ENCODE measurements at regions not wholly inside any gene's neighbourhood (a gene's known extent, or its start where the extent isn't known, plus 50 kb on each side); places are given as distances from the start of the nearest gene placed in this dataset.

DNA sequence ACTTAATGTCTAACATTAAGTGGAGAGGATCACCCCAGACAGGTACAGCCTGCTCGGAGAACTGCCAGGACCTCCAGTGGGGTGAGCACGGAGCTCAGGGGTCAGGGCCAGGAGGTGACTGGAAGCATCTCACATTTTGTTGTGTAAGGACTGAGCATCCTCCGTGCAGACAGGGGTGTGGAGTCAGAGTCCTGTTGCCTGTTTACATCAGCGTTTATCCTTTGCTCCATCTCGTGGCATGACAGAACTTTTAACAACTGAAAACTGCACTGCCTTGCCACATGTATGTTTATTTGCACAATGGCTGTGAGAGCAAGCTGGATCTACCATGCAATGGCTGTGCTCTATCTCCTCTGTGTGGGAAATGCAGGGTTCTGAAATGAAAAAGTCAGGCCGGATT lies 175.4 kb upstream of the AKR1E2 start:
- no peaks in the 10 kb centered on the region for H3K27me3 ChIP-seq
- TF ChIP-seq, protein P1, sequence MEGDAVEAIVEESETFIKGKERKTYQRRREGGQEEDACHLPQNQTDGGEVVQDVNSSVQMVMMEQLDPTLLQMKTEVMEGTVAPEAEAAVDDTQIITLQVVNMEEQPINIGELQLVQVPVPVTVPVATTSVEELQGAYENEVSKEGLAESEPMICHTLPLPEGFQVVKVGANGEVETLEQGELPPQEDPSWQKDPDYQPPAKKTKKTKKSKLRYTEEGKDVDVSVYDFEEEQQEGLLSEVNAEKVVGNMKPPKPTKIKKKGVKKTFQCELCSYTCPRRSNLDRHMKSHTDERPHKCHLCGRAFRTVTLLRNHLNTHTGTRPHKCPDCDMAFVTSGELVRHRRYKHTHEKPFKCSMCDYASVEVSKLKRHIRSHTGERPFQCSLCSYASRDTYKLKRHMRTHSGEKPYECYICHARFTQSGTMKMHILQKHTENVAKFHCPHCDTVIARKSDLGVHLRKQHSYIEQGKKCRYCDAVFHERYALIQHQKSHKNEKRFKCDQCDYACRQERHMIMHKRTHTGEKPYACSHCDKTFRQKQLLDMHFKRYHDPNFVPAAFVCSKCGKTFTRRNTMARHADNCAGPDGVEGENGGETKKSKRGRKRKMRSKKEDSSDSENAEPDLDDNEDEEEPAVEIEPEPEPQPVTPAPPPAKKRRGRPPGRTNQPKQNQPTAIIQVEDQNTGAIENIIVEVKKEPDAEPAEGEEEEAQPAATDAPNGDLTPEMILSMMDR (IDR thresholded peaks at IDR 0.05) = no peak
- no peaks in the 10 kb centered on the region for H3K9me3 ChIP-seq
- H3K27ac ChIP-seq = peak overlapping the region; percentile 55
- no peak overlapping the region for H3K4me3 ChIP-seq
- H3K4me1 ChIP-seq = peaks cover 0 to 29% of the 10 kb centered on the region in 2 donors
- H3K36me3 ChIP-seq = no peaks in the 10 kb centered on the region
- DNase-seq (ENCODE audit: low spot score) = no peak

DNA sequence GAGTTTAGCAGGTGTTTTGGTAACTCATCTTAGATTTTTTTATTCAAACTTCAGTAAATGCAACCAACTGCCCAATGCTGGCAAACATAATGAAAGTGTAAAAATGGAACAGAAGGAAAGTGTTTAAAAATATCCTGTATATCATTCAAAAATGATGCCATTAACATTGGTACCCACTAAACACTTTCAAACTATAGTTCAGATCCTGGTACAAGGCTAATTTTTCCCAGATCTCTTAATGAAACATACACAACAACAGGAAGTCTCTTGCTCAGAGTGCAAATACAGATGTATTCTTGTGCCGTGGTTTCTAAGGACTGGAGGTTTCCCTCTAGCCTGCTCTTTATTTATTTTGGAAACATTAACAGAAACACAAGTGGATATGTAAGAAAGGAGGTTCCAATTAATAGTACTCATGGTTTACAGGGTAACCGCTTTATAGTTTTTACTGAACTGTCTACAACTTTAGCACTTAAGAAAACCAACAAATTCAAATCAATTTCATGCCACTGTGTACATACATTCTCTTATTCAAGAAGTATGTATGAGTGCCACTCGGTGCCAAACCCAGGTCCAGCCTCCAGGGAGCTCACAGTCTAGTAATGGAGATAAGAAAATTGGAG lies 176.0 kb upstream of the AKR1E2 start:
- TF ChIP-seq, protein P1 (IDR thresholded peaks at IDR 0.05) = no peak
- Histone ChIP-seq H3K4me3 (no peak overlapping the region), H3K9me3 (no peaks in the 10 kb centered on the region), H3K27ac (peak overlapping the region; percentile 55), H3K4me1 (peaks cover 0 to 29% of the 10 kb centered on the region in 2 donors), H3K27me3 (no peaks in the 10 kb centered on the region), H3K36me3 (no peaks in the 10 kb centered on the region)
- no peak for DNase-seq (ENCODE audit: low spot score)

DNA sequence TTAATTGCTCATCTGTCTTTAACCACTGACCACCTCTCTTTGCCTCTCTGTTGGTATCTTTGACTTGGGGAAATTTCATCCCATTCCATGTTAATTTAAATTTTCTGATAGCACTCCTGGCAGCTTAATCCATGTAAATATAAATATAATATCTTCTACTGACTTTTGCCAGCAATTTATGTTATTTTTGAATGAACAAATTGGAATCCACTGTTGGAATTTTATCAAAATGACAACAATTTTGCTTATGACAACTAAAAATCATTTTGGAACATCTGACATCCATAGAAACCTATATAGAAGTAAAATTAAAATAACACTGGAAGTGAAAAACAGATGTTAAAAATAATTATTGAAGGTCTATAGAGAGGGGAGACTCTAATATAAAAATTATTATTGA lies 176.5 kb upstream of the AKR1E2 start:
- Histone ChIP-seq H3K4me3 (no peak overlapping the region), H3K9me3 (no peaks in the 10 kb centered on the region), H3K4me1 (peaks cover 0 to 29% of the 10 kb centered on the region in 2 donors), H3K36me3 (no peaks in the 10 kb centered on the region), H3K27me3 (no peaks in the 10 kb centered on the region), H3K27ac (peak overlapping the region; percentile 55)
- TF ChIP-seq, protein P1 (IDR thresholded peaks at IDR 0.05) = no peak
- no peak for DNase-seq (ENCODE audit: low spot score)

DNA sequence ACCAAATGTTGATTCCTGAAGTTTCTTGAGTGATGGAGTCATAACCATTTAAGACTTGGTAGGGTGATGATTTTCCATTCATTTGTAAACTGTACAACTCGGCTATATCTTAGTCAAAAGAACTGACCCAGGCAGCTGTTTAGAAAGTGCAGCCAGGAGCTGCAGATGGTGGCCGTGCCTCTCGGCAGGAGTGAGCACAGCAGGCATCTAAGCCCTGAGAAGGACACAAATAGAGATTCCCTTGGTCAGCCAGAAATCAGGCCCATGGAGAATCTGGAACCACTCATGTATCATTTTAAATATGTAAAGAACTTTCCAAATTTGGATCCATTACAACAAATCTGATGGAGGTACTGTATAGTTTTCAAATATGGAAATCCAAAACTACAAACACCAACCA lies 177.0 kb upstream of the AKR1E2 start:
- TF ChIP-seq, protein P1 (IDR thresholded peaks at IDR 0.05) = no peak
- no peak for DNase-seq (ENCODE audit: low spot score)
- no peaks in the 10 kb centered on the region for H3K9me3 ChIP-seq
- no peak overlapping the region for H3K27ac ChIP-seq
- no peaks in the 10 kb centered on the region for H3K36me3 ChIP-seq
- peaks cover 0 to 29% of the 10 kb centered on the region in 2 donors for H3K4me1 ChIP-seq
- H3K27me3 ChIP-seq = no peaks in the 10 kb centered on the region
- no peak overlapping the region for H3K4me3 ChIP-seq

DNA sequence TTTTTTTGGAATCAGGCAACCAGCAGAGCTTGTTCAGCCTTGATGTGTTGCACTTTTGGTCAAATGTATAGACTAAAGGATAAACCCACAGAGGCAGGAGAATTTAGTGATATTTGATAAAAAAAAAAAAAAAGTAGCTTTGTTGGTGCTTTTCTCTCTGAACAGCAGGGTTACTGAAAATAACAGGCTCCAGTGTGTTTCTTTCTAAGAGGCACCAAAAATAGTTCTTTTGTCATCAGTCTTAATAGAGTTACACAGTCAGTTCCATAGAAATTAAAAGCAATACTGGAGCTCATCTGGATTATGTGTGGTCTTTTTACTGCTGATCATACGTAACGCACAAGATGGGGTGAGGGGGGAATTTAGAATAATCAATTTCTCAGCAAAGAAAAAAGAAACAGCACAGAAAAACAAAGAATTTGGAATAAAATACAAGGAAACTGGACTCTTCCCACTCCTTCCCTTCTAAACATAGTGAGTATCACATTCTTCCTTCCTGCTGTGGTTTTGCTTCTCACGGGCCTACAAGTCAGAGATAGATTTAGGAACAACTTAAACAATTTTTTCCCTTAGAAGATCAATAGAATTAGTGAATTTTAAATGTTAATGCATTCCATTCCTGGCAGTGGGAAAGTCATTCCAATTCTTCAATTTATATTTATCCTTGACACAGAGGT lies 178.8 kb upstream of the AKR1E2 start:
- Histone ChIP-seq H3K4me3 (no peak overlapping the region), H3K27me3 (no peaks in the 10 kb centered on the region), H3K4me1 (peaks cover 0 to 29% of the 10 kb centered on the region in 2 donors), H3K27ac (peak overlapping the region in 1 of 2 donors; percentile 42), H3K36me3 (no peaks in the 10 kb centered on the region), H3K9me3 (no peaks in the 10 kb centered on the region)
- no peak for DNase-seq (ENCODE audit: low spot score)
- TF ChIP-seq, protein P1 (IDR thresholded peaks at IDR 0.05) = no peak

Data from right atrium auricular region (tissue), 2 donors.